ENCODE measurements at regions not wholly inside any gene's neighbourhood (a gene's known extent, or its start where the extent isn't known, plus 50 kb on each side); places are given as distances from the start of the nearest gene placed in this dataset.
"Not testable (repeated sequence)": the region's sequence is repeated elsewhere in the genome, so short reads cannot be mapped to it uniquely, and the experiment has no call there.

DNA sequence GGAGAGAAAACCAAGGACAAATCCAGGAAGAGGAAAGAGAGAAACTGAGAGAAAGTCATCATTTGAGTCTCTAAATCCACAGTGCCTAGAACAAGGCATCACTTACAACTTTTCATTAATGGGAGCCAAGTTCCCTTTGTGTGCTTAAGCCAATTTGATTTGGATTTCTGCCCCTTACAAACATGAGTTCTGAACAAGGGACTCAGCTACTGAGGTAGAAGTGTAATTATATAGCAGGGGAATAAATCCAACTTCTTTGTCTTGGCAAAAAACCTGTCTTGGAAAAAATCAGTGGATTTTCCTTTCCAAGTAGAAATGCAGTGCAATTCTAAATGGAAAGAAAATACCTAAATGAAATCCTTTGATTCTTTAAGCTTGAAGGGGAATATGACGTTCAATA, 307.2 kb upstream of the CNTN3 start:
- no peak for DNase-seq

DNA sequence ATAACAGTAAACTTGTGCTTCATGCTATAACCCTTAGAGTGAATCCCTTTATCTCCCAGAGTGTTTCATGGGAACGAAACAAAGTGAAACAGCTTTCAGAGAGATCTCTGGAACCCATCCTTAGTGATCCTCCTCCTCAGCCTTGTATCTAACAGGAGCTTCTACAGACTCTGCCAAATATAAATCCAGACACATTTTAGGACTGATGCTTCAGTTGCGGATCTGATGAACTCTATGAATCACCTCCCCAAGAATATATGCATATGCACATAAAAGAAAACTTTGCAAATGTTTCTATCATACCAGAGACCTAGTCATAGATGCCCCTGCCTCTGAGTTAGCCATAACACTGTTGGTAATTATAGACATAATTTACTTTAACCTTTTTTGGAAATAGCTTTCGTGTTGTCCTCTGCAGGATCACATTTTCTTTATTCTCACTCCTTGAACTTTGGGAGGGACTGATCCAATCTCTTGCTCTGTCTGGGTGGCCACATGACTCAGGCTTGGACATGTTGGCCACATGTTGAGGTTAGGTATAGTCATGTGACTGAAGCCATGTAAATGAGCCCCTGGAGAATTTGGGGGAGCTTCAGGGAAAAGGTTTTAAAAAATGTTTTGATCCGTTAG, 306.4 kb upstream of the CNTN3 start:
- DNase-seq: no peak

DNA sequence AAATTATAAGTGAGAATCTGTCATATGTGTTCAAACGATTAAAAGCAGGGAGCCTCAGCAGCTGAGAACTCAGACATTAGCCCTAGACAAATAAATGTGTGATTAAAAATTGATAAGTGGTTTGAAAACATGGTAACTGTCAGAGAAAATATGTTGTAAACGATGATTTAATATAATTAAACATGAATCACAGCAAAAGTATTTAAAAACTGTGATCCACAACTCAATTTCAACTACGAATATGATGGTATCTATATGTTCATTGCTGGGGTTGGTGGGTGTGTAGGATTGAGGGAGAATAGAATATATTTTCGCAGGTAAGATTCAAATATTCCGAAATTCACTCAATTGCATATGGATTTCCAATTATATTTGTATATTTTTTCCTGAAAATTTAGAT, 302.2 kb upstream of the CNTN3 start:
- DNase-seq: no peak

DNA sequence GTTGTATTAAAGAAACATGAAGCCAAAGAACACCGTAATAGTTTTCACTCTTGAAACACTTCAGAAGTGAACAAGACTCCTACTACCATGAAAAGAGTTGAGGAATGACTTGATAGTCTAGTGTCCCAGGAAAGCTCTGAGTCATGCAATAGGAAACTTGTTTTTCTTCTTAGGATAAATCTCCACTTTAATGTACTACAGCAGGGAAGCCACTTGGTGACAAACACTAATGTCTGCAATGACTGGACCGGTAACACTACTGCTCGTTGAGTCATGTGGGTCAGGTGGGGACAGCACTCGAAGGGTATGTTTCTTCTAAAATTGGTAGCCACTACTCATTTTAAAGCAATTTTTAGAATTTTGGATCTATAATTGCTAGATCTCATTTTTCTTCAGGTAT, 291.7 kb upstream of the CNTN3 start:
- DNase-seq: no peak

DNA sequence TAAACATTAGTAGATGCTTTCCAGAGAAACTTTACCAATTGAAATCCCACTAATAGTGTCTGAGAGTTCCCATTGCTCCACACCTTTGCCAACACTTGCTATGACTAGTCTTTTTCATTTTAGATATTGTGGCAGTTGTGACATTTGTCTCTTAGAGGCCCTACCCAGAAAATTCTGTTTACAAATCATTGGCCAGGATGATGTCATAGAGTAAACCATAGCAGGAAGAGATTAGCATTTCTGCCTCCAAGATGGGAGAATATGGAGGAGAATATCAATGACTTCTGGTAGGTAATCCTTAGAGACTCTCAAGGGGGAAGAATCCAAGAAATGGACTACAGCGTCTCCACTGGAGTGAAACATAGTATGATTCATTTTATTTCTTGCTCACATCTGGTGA, 291.0 kb upstream of the CNTN3 start:
- DNase-seq: no peak

DNA sequence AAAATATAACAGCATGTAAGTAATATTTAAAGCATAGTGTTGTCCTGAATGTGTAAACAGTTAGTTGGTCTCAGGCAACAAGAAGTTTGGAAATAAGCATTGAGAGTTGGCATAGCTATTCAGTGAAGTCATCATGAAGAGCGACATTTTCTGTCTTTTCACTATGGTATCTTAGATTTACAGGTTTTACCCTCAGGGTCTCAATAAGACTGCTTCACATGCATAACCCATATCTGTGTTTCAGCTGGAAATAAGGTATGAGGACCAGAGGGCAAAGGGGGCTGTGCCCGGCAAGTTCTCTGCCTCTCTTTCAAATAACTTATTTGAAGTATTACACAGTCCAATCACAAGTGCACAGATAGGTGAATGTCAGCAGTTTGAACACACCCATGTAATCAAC, 290.2 kb upstream of the CNTN3 start:
- DNase-seq: no peak

DNA sequence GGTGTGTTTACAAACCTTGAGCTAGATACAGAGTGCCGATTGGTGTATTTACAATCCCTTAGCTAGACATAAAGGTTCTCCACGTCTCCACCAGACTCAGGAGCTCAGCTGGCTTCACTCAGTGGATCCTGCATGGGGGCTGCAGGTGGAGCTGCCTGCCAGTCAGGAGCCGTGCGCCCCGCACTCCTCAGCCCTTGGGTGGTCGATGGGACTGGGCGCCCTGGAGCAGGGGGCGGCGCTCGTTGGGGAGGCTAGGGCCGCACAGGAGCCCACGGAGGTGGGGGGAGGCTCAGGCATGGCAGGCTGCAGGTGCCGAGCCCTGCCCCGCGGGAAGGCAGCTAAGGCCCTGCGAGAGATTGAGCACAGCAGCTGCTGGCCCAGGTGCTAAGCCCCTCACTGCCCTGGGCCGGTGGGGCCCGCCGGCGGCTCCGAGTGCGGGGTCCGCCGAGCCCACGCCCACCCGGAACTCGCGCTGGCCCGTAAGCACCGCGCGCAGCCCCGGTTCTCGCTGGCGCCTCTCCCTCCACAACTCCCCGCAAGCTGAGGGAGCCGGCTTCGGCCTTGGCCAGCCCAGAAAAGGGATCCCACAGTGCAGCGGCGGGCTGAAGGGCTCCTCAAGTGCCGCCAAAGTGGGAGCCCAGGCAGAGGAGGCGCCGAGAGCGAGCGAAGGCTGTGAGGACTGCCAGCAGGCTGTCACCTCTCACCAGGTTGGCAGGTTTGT, 285.5 kb upstream of the CNTN3 start:
- not testable (repeated sequence) for DNase-seq

DNA sequence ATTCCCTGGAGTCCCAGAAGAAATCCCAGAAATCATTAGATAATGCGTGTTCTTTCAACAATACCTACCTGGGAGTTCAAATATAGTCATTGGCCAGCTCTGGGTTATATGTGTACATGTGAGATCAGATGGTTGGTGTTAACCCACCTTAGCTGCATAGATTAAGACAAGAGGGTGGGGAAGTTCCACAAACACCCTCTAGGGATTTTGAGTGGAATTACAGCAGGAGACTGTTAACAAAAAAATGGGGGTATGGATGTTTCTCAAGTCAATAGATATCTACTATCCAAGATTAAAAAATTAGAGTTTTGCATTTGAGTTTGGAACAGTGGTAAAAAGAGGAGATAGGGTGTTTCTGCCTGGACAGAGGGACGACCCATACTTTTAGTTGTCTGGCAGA, 282.5 kb upstream of the CNTN3 start:
- DNase-seq: no peak

DNA sequence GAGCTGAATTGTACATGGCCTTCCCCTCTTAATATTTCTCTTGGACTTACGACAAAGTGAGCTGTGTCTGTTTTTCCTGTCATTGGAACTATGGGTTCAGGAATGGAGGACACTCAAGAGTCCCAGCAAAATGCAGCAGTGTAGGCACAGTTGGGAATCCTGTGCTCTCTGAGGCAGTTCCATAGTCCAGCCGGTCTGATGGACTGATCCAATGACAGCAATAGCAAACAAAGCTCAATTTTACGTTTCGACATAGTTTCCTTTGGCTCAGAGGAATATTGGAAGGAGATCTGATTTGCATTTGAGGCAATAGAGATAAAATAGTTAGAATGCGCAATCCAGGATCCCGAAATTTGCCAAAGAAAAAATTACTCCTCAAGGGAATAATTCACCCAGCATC, 276.9 kb upstream of the CNTN3 start:
- DNase-seq: no peak

DNA sequence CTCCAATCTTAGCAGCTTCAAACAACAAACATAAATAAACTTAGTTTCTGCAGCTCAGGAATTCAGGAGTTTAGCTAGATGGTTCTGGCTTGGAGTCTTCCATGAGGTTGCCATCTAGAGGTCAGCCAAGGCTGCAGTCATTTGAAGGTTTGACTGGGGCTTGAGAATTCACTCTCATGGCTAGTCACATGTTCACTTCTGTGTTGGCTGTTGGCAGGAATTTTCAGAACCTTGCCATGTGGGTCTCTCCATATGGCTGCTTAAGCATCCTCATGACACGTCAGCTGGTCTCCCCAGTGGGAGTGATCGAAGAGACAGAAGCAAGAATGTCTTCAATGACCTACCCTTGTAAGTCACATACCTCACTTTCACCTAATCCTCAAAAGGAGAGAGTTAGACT, 269.2 kb upstream of the CNTN3 start:
- DNase-seq: peak; percentile 0

DNA sequence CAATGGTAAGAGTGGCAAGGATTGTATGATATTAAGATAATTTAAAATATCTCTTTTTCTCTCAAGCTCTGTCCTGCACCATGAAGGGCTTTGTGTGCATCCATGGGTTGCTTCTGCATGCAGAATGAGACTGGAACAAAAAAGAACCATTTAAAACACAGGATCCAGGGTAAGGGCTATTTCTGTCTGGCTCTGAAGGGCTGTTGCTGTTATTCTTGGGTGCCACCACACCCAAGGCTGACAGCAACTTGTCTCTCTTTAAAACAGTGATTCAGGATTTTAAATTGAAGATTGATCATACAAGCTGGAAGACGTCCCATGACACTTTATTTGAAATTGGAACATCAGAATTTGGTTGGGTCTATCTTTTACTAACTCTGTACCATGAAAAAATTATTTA, 268.8 kb upstream of the CNTN3 start:
- DNase-seq: no peak

DNA sequence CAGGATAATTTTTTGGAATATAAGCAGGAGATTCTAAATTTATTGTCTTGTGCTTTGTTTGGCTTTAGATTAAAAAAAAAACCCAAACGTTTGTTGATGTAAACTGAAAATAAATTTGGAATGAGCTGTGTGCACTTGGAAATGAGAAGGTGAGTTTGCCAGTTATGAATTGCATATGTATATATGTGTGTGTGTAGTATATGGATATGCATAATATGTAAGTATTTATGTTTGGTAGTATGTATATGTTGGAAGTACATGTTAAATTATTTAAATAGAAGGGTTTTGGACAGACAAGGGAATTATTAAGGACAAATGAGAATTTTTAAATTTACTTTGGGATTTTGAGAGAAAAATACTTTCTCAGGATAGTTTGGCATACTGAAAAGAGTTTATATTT, 265.8 kb upstream of the CNTN3 start:
- no peak for DNase-seq

DNA sequence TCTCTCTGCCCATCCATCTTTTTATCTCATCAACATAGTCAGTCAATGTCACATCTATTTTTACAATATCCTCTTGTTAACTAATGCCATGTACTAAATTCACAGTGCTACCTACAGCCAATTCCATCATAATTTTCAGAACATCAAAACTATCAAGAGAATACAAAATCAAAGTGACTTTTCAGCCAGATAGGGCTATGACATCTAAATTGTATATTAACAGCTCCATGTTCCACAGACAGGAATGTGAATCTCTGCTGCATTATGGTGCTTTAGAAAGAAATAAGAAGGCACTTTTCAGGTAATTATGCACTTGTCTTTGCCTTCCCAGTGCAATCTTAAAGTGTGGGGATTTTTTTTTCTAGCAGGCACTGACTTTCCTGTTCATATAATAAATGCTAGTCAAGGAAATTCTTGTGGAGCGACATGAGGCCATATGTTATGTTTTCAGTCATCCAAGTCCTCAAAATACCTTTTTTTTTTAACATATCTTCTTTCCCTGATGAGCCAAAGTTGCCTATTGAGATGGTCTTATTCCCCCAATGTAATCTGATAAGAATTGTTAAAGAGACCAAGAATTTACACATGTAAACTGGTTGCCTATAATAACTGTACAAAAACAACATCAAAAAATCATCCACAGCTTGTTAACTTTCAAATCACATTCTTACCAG, 252.0 kb upstream of the CNTN3 start:
- DNase-seq: no peak

DNA sequence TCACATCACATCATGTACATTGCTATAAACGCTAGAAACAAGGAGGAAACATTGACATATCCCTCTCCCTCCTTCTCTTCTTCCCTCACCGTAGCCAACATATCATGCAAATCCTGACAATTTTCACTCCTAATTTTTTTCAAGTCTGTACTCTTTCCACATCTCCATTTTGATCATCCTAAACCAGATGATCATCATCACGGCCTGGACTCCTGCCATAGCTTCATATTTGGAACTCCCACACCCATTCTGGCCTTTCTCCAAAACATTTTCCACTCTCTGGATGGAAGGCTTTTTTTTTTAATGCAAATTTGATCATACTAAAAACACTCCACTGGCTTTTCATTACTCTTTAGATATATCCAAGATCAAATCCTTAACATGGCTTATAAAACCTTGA, 248.0 kb upstream of the CNTN3 start:
- DNase-seq: peak; percentile 15

DNA sequence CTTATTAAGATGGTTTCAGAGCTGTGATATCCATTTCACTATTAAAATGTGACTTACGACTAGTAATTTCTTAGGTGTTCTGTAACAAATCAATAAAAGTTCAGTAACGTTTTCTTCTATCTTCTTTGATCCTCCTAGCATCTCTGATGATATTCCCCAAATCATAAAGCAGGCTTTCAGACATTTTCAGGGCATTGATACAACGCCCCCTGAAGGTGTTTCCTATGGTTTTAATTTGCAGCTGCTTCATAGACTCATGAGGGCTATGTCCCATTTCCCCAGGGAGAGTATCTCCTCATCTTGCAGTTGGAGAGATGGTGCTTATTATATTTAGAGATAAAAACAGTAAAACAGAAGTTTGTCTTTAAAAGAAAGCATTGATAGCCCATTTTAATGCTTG, 246.8 kb upstream of the CNTN3 start:
- DNase-seq: no peak

DNA sequence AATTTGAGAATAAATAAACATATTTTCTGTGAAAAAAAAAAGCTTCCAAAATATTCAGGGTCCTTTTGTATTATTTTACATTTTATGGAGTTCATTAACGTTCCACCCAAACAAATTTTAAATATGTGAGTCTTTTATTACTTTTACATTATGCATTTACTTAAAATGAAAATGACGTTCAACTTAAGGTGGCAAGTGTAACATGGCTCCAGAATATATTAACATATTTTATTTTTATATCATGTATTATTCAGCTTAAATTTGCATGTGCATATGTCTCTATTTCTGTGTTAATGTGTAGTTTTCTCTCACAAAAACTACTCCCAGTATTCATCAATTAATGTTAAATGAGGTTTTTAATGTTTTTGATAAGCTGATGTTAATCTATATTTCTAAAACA, 243.6 kb upstream of the CNTN3 start:
- no peak for DNase-seq

DNA sequence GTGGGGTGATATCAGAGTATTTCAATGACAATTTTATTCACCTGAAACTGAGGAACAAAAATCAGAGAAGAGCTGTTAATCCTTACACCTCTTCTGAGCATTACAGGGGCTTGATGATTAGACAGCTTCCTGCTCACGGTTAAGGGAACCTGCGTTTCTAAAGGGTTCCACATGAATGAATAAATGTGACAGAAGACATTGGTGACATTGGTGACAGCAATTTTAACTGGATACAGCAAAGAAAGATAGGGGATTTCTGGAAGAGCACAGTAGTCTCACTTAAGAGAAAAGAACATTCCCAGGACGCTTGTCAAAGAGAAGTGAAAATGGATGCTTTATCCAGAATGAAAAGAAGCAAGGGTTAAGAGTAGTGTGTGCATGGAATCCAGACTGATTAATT, 235.9 kb upstream of the CNTN3 start:
- DNase-seq: no peak

DNA sequence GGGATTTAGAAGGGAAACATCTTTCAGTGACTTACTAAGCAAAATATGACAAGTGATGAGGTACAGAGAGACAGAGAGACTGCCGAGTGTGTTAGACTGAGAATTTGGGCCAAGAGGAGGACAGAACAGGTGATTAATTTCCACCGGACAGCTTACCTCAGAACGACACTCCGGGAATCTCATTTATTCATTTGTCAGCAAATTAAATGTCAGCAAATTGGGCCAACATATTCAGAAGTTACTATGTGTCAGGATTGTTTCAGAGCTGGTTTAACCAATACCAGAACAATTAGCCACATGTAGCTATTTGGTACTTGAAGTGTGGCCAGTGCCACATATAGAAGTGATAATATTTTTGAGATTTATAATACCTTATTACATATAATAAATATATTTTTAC, 232.6 kb upstream of the CNTN3 start:
- DNase-seq: no peak

DNA sequence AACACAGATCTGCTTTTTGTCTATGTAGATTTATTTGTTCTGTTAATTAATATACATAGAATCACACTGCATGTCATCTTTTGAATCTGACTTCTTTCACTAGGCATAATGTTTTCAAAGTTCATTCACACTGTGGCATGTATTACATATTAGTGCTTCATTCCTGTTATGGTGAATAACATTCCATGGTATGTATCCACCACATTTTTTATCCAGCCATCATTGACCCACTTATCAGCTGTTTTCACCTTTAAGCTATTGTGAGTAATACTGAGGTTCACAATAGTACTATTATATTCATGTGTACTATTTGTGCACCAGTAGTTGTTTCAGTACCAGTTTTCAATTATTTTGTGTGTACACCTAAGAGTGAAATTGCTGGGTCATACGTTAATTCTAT, 230.6 kb upstream of the CNTN3 start:
- DNase-seq: no peak

DNA sequence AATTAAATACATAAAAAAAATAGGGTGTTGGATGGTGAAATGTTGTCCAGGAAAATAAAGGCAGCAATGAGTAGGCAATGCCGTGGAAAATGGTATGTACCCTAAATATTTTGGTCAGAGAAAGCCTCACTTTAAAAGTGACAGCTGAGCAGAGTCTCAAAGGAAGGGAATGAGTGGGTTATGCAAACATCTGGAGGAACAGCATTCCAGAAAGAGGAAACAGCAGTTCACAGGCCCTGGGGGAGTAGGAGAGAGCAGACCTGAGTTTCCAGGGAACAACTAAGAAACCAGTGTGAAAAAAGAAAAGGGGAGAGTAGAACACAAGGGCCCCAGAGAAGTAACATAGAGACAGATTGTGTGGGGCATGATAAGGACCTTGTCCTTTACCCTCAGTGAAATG, 230.0 kb upstream of the CNTN3 start:
- DNase-seq: no peak

DNA sequence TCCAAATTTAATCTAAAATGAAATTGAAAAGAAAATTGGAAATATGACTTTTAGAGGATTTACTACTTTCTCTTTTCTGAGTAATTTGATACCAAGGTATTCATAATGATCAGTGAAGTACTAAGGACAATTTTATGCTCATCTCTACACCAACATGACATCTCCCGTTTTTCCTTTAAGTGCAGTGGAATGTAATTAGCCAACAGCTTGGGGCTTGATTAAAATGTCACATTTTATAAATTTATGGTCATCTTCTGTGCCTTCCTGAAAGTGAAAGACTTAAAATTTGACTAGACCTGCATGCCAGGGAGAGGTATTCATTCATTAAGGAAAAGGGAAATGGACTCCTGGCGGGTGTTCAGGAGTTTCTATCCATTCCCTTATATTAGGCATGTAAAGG, 228.2 kb upstream of the CNTN3 start:
- DNase-seq: no peak

DNA sequence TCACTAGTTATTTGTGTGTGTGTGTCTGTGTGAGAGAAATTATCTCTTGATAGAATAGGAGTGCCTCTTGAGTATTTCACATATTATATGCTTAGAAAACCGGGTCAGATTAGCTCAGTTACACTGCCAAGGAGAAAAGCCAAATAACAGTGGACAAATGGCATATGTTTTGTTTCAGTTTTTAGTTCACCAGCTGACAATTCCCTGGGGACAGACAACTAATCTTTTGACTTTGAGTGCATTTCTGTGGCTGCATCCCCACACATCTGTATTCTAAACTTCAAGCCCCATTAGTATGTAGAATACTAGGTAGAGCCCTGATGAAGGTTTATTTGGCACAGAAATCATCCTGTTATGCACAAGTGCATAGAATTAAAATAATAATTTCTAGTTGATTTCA, 227.7 kb upstream of the CNTN3 start:
- no peak for DNase-seq

DNA sequence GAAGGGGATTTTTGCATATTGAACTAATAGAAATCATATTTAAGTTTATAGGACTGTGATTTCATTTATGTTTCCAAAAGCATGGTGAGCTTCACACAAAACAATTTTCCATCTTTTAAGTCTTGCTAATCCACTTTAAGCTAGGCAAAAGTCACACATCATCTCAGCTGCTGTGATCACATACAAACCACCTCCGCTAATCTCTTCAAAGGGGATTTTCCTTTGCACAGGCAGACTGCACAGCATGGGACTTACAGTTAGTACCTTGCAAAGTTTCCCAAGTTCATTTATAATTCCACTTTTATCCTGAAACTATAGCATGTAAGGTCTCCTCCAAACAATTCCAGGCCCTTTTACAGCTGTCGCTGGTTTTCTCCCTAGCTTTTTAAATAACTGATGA, 225.1 kb upstream of the CNTN3 start:
- DNase-seq: no peak

DNA sequence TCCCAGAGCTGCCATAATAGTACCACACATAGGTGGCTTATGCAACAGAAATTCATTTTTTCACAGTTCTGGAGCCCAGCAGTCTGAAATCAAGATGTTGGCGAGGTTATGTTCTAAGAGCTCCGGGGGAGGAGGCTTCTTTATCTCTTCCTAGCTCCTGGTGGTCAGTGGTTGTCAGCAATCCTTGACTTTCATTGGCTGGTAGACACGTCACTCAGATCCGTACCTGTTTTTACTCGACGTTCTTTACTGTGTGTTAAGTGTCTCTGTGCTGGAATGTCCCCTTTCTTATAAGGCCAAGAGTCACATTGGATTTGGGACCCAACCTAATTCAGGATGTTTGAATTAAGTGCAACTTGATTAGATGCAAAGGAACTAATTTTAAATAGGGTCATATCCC, 218.5 kb upstream of the CNTN3 start:
- no peak for DNase-seq

DNA sequence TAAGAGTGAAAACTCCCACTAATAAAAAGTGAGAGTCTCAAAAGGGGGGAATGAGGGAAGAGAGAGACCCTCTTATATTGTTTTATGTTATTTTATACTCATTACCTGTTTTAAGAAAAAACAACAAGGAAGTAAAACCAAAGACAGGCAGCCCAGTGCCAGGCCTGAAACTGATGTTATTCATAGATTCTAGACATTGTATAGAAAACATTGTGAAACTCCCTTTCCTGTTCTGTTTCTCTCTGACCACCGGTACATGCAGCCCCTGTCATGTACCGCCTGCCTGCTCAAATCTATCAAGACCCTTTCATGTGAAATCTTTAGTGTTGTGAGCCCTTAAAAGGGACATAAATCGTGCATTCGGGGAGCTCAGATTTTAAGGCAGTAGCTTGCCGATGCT, 216.4 kb upstream of the CNTN3 start:
- DNase-seq: not testable (repeated sequence)

All from NCI-H345 (cell line).